Eye (tissue), 1 donor: ENCODE measurements at regions not wholly inside any gene's neighbourhood (a gene's known extent, or its start where the extent isn't known, plus 50 kb on each side); places are given as distances from the start of the nearest gene placed in this dataset.
A peak's percentile ranks its signal among the peaks of the same experiment; 100 is the strongest.

Source experiments
- DNase-seq: peaks from one replicate; pipeline ENCODE4 v3.0.0-alpha.2; 2015

GRCh38 chr5:160175438-160176218 is 53.7 kb upstream of the FABP6 start:
- DNase-seq, result peak; percentile 57

DNA sequence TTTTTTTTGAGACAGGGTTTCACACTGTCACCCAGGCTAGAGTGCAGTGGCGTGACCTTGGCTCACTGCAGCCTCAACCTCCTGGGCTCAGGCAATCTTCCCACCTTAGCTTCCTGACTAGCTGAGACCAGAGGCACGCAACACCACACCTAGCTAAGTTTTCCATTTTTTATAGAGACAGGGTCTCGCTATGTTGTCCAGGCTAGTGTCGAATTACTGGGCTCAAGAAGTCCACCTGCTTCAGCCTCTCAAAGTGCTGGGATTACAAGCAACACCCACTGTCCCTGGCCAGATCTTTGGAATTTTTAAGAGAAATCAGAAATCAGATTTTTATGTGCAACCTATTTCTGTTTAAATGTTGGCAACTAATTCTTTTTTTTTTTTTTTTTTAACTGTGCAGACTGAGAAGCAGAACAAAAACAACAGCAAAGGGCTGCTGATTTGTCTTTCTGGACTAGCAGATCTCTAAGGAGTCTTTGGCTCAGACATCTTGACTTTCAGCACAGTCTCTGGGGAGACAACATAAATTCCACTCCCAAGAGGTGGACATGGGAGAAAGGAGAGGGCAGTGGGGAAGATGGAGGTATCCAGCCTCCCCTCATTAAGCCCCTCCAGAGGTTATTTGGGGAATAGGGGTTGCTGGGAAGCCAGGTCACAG is 54.4 kb upstream of the FABP6 start:
- no peak for DNase-seq

GRCh38 chr5:160174290-160174689 is 55.0 kb upstream of the FABP6 start:
- no peak for DNase-seq

DNA sequence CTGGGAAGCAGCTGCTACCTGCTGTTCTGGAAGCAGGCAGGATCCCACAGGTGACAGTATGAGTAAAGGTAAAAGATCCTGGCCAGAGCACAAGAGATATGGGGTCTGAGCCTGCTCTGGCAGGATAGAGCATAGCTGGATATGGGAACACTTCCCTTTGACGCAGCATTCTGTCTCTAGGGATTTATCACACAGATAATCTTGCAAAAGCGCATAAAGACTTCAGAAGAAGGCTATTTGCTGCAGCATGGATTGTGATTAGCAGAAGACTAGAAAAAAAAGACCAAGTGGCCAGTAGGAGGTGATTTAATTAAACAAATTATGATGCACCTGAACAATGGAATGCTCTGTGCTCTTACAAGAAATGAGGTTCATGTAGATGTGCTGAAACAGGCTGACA is 52.4 kb upstream of the PWWP2A start:
- DNase-seq, result peak; percentile 33

GRCh38 chr5:160169326-160169725 is 50.1 kb upstream of the PWWP2A start:
- no peak for DNase-seq
